HEK293T (cell line): ENCODE measurements at regions not wholly inside any gene's neighbourhood (a gene's known extent, or its start where the extent isn't known, plus 50 kb on each side); places are given as distances from the start of the nearest gene placed in this dataset.

Source experiments
- CTCF ChIA-PET: fragments of 350-600 bp; formaldehyde crosslinking; extraction: SDS; loops from one replicate; lab custom pipeline; 2021; ENCODE audit warnings: antibody characterized with exemption, inconsistent platforms; lab: Yijun Ruan, JAX
- POLR2A ChIA-PET: fragments of 350-600 bp; formaldehyde crosslinking; extraction: SDS; loops from one replicate; lab custom pipeline; 2020; ENCODE audit warnings: antibody characterized with exemption, inconsistent platforms; lab: Yijun Ruan, JAX
- DNase-seq: peaks from one replicate; pipeline ENCODE4 v3.0.0; 2012; ENCODE audit warnings: mixed read lengths; ENCODE audit errors: extremely low spot score
- ARNT ChIP-seq: fragments of 450-650 bp; IDR thresholded peaks from 2 replicates; pipeline ENCODE4 v1.6.1; 2017; ENCODE audit warnings: mild to moderate bottlenecking
- BHLHE40 ChIP-seq: fragments of 450-650 bp; IDR thresholded peaks from 2 replicates; pipeline ENCODE4 v1.6.1; 2016; ENCODE audit warnings: mild to moderate bottlenecking, moderate library complexity, borderline replicate concordance
- CTBP1 ChIP-seq: fragments of 450-650 bp; IDR thresholded peaks from 2 replicates; pipeline ENCODE4 v1.6.1; 2016; ENCODE audit warnings: borderline replicate concordance
- ELF4 ChIP-seq: fragments of 450-650 bp; IDR thresholded peaks from 2 replicates; pipeline ENCODE4 v1.6.1; 2017; ENCODE audit warnings: antibody characterized with exemption
- FOXA1 ChIP-seq: fragments of 450-650 bp; IDR thresholded peaks from 2 replicates; pipeline ENCODE4 v1.6.1; 2016; ENCODE audit warnings: mild to moderate bottlenecking
- FOXK2 ChIP-seq: fragments of 450-650 bp; IDR thresholded peaks from 2 replicates; pipeline ENCODE4 v1.6.1; 2016; ENCODE audit warnings: mild to moderate bottlenecking
- FOXM1 ChIP-seq: fragments of 450-650 bp; IDR thresholded peaks from 2 replicates; pipeline ENCODE4 v1.6.1; 2017; ENCODE audit warnings: mild to moderate bottlenecking, borderline replicate concordance
- HDGF ChIP-seq: fragments of 450-650 bp; IDR thresholded peaks from 2 replicates; pipeline ENCODE4 v1.6.1; 2017; ENCODE audit warnings: antibody characterized with exemption, borderline replicate concordance
- L3MBTL2 ChIP-seq: fragments of 450-650 bp; conservative IDR thresholded peaks from 2 replicates; pipeline ENCODE4 v1.6.1; 2016; ENCODE audit warnings: mild to moderate bottlenecking
- LEF1 ChIP-seq: fragments of 450-650 bp; IDR thresholded peaks from 2 replicates; pipeline ENCODE4 v1.6.1; 2017; ENCODE audit warnings: mild to moderate bottlenecking, borderline replicate concordance
- NFRKB ChIP-seq: fragments of 450-650 bp; IDR thresholded peaks from 2 replicates; pipeline ENCODE4 v1.6.1; 2016; ENCODE audit warnings: mild to moderate bottlenecking, moderate library complexity
- SP1 ChIP-seq: fragments of 450-650 bp; IDR thresholded peaks from 2 replicates; pipeline ENCODE4 v1.6.1; 2017
- SUZ12 ChIP-seq: fragments of 450-650 bp; IDR thresholded peaks from 2 replicates; pipeline ENCODE4 v1.6.1; 2016; ENCODE audit warnings: mild to moderate bottlenecking
- TARDBP ChIP-seq: fragments of 450-650 bp; IDR thresholded peaks from 2 replicates; pipeline ENCODE4 v1.6.1; 2016
- ZNF384 ChIP-seq: fragments of 450-650 bp; IDR thresholded peaks from 2 replicates; pipeline ENCODE4 v1.6.1; 2016
- TF ChIP-seq, protein P1 (sequence below): fragments of 450-650 bp; IDR thresholded peaks from 2 replicates; pipeline ENCODE4 v1.6.1; 2016

GRCh38 chr12:42977451-42978230 lies 388.1 kb upstream of the PRICKLE1 start:
- CTCF ChIA-PET, result no interaction called here
- TF ChIP-seq, protein P1, sequence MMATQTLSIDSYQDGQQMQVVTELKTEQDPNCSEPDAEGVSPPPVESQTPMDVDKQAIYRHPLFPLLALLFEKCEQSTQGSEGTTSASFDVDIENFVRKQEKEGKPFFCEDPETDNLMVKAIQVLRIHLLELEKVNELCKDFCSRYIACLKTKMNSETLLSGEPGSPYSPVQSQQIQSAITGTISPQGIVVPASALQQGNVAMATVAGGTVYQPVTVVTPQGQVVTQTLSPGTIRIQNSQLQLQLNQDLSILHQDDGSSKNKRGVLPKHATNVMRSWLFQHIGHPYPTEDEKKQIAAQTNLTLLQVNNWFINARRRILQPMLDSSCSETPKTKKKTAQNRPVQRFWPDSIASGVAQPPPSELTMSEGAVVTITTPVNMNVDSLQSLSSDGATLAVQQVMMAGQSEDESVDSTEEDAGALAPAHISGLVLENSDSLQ, result no peak
- TF ChIP-seq TARDBP (no peak), BHLHE40 (no peak), ZNF384 (no peak), ELF4 (no peak), L3MBTL2 (no peak), FOXM1 (no peak), SP1 (no peak), FOXK2 (no peak), HDGF (no peak), NFRKB (no peak), FOXA1 (no peak), LEF1 (no peak)
- POLR2A ChIA-PET, result no interaction called here
- DNase-seq, result no peak

GRCh38 chr12:42976620-42977019 lies 387.1 kb upstream of the PRICKLE1 start:
- DNase-seq, result no peak
- ChIA-PET POLR2A (no interaction called here), CTCF (interaction anchor here (0.6 kb wide), 1 partner anchor 497 kb away, joined by 3 read pairs; no protein-coding TSS in a partner anchor)
- TF ChIP-seq ARNT (no peak), L3MBTL2 (no peak), BHLHE40 (no peak), SUZ12 (no peak), ELF4 (no peak)
- TF ChIP-seq, protein P1, result no peak

GRCh38 chr12:42976122-42976521 lies 386.6 kb upstream of the PRICKLE1 start:
- CTCF ChIA-PET, result interaction anchor here (0.6 kb wide), 1 partner anchor 497 kb away, joined by 3 read pairs; no protein-coding TSS in a partner anchor
- POLR2A ChIA-PET, result no interaction called here
- no peak for TF ChIP-seq BHLHE40
- no peak for TF ChIP-seq CTBP1
- TF ChIP-seq FOXA1, result no peak
- no peak for TF ChIP-seq SUZ12
- no peak for TF ChIP-seq ARNT
- TF ChIP-seq ELF4, result no peak
- TF ChIP-seq FOXK2, result no peak
- no peak for TF ChIP-seq L3MBTL2
- TF ChIP-seq FOXM1, result no peak
- TF ChIP-seq HDGF, result no peak
- no peak for DNase-seq

- no peak for TF ChIP-seq FOXA1
- TF ChIP-seq FOXK2, result no peak
- no peak for TF ChIP-seq ELF4
- no peak for TF ChIP-seq HDGF
- TF ChIP-seq ZNF384, result no peak
- no peak for TF ChIP-seq FOXM1
- no peak for TF ChIP-seq LEF1
- TF ChIP-seq TARDBP, result no peak
- TF ChIP-seq CTBP1, result no peak
- TF ChIP-seq NFRKB, result no peak
- TF ChIP-seq BHLHE40, result no peak
- TF ChIP-seq L3MBTL2, result no peak
- TF ChIP-seq ARNT, result no peak
- TF ChIP-seq, protein P1, result no peak
- no peak for TF ChIP-seq SP1
- no peak for TF ChIP-seq SUZ12
- CTCF ChIA-PET, result no interaction called here
- DNase-seq, result no peak
- POLR2A ChIA-PET, result no interaction called here
Measured at GRCh38 chr12:42969355-42969754, 379.8 kb upstream of the PRICKLE1 start.

- CTCF ChIA-PET, result no interaction called here
- no peak for DNase-seq
- TF ChIP-seq SUZ12, result no peak
- TF ChIP-seq ELF4, result no peak
- no peak for TF ChIP-seq ARNT
- no peak for TF ChIP-seq SP1
- TF ChIP-seq ZNF384, result no peak
- TF ChIP-seq CTBP1, result no peak
- TF ChIP-seq FOXM1, result no peak
- no peak for TF ChIP-seq TARDBP
- no peak for TF ChIP-seq BHLHE40
- no peak for TF ChIP-seq FOXA1
- no peak for TF ChIP-seq FOXK2
- no peak for TF ChIP-seq NFRKB
- TF ChIP-seq, protein P1, result no peak
- no peak for TF ChIP-seq LEF1
- no peak for TF ChIP-seq HDGF
- POLR2A ChIA-PET, result no interaction called here
Measured at GRCh38 chr12:42968426-42968825, 378.9 kb upstream of the PRICKLE1 start.
